Neural crest cell (in vitro differentiated cells): ENCODE measurements at regions not wholly inside any gene's neighbourhood (a gene's known extent, or its start where the extent isn't known, plus 50 kb on each side); places are given as distances from the start of the nearest gene placed in this dataset.

Experiments used
- DNase-seq: peaks from one replicate; pipeline ENCODE4 v3.0.0; 2021; ENCODE audit warnings: low read depth, mixed read lengths, low spot score
- H3K27ac Mint-ChIP-seq: one replicate; pipeline ENCODE4 v1.8.0; 2021; ENCODE audit warnings: mild to moderate bottlenecking, mixed read lengths; ENCODE audit not compliant: unreplicated experiment
- H3K27me3 Mint-ChIP-seq: 2 replicates; pipeline ENCODE4 v1.8.0; 2021; ENCODE audit warnings: low read depth, mild to moderate bottlenecking, mixed read lengths
- H3K36me3 Mint-ChIP-seq: 2 replicates; pipeline ENCODE4 v1.8.0; 2021; ENCODE audit warnings: low read depth, mild to moderate bottlenecking, mixed read lengths
- H3K4me1 Mint-ChIP-seq: 2 replicates; pipeline ENCODE4 v1.8.0; 2021; ENCODE audit warnings: mixed read lengths
- H3K4me3 Mint-ChIP-seq: one replicate; pipeline ENCODE4 v1.8.0; 2021; ENCODE audit warnings: mild to moderate bottlenecking, mixed read lengths
- H3K9me3 Mint-ChIP-seq: 2 replicates; pipeline ENCODE4 v1.8.0; 2021; ENCODE audit warnings: mixed read lengths
- TF ChIP-seq, protein P1 (sequence below): fragments of 200-600 bp; sonication (generic); conservative IDR thresholded peaks from 2 replicates; pipeline ENCODE4 v1.5.0; 2021; ENCODE audit warnings: antibody characterized with exemption, mild to moderate bottlenecking

DNA sequence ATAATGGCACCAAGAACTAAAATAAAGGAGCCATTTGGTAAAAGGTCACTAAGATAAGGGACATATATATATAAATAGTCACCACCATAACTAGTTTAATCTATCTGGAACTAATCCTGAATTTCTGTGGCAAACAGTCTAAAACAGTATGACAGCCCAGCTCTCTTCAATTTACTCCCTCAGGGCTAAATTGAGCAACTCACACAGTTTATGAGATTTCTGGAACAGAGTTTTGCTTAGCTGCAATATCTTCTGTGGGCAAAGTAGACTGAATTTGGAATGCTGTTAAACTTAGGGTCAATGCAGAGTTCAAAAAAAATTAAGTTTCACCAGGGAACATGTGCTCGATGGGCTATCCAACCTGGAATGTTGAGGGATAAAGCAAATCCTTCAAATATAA, 70.1 kb upstream of the VEPH1 start:
- H3K27ac Mint-ChIP-seq: no peak overlapping the region
- no peaks in the 10 kb centered on the region for H3K4me1 Mint-ChIP-seq
- no peaks in the 10 kb centered on the region for H3K27me3 Mint-ChIP-seq
- H3K9me3 Mint-ChIP-seq: no peaks in the 10 kb centered on the region
- no peak overlapping the region for H3K4me3 Mint-ChIP-seq
- DNase-seq: no peak
- no peaks in the 10 kb centered on the region for H3K36me3 Mint-ChIP-seq
- TF ChIP-seq, protein P1, sequence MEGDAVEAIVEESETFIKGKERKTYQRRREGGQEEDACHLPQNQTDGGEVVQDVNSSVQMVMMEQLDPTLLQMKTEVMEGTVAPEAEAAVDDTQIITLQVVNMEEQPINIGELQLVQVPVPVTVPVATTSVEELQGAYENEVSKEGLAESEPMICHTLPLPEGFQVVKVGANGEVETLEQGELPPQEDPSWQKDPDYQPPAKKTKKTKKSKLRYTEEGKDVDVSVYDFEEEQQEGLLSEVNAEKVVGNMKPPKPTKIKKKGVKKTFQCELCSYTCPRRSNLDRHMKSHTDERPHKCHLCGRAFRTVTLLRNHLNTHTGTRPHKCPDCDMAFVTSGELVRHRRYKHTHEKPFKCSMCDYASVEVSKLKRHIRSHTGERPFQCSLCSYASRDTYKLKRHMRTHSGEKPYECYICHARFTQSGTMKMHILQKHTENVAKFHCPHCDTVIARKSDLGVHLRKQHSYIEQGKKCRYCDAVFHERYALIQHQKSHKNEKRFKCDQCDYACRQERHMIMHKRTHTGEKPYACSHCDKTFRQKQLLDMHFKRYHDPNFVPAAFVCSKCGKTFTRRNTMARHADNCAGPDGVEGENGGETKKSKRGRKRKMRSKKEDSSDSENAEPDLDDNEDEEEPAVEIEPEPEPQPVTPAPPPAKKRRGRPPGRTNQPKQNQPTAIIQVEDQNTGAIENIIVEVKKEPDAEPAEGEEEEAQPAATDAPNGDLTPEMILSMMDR: no peak

DNA sequence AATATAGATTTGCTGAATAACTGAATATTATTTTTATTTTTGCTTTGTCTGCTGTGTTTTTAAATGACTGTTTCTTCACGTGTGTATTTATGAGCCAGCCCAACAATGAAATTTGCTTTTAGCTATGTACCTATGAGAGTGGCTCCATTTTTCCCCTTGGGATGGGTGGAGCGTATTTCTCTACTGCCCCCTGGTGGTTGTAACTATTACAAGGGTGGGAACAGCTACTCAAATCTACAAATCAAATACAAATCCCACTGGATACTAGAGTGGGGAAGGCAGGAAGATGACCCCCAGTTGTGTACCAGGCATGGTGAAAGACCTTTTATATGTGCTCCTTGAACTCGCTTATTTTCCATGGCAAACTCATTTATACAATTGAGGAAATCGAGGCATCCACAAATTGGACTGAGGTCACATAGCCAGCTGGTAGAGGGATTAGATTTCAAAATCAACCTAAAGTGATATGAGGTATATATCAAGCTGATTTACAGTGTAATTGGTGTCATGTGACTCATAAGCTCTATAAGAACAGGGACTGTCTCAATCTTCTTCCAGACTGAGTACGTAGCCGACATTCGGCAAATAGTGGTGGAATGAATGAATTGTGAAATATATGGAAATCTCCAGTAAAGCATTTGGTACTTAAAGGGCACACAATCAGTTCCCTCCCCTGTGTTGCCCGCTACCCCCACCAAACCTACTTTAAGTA, 69.5 kb upstream of the VEPH1 start:
- no peaks in the 10 kb centered on the region for H3K36me3 Mint-ChIP-seq
- H3K27ac Mint-ChIP-seq: no peak overlapping the region
- H3K4me3 Mint-ChIP-seq: no peak overlapping the region
- no peaks in the 10 kb centered on the region for H3K27me3 Mint-ChIP-seq
- peak; percentile 49 for DNase-seq
- H3K9me3 Mint-ChIP-seq: no peaks in the 10 kb centered on the region
- TF ChIP-seq, protein P1: peak; percentile 82
- no peaks in the 10 kb centered on the region for H3K4me1 Mint-ChIP-seq

DNA sequence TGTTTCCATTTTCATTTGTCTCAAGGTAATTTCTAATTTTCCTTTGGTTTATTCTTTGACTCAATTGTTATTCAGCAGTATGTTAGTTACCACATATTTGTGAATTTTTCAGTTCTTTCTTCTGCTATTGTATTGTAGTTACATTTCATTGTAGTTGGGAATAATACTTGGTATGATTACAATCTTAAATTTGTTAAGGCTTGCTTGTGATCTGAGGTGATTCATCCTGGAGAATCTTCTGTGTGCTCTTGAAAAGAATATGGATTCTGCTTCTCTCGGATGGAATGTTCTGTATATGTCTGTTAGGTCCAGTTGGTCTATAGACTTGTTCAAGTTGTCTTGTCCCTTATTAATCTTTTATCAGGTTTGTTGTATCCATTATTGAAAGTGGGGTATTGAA, 63.4 kb upstream of the VEPH1 start:
- Mint-ChIP-seq H3K4me3 (no peak overlapping the region), H3K4me1 (no peaks in the 10 kb centered on the region), H3K9me3 (peaks cover 13% of the 10 kb centered on the region), H3K27ac (no peak overlapping the region), H3K27me3 (no peaks in the 10 kb centered on the region), H3K36me3 (peaks cover 2% of the 10 kb centered on the region)
- TF ChIP-seq, protein P1: no peak
- no peak for DNase-seq

DNA sequence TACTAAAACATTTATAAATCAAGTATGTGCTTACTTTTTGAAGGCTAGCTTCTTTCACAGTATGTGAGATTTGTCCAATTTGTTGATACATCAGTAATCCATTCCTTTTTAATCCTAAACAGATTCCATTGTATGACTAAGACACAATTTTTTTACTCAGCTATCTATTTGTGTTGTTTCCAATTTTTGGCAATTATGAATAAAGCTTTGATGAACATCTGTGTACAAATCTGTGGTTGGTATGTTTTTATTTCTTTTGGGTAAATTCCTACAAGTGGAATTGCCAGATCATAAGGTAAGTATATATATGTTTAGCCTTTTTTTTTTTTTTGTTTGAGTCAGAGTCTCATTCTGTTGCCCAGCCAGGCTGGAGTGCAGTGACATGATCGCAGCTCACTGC, 56.2 kb upstream of the VEPH1 start:
- peaks cover 8% of the 10 kb centered on the region for H3K36me3 Mint-ChIP-seq
- peaks cover 28% of the 10 kb centered on the region for H3K9me3 Mint-ChIP-seq
- no peak overlapping the region for H3K4me3 Mint-ChIP-seq
- no peaks in the 10 kb centered on the region for H3K27me3 Mint-ChIP-seq
- DNase-seq: no peak
- no peaks in the 10 kb centered on the region for H3K4me1 Mint-ChIP-seq
- TF ChIP-seq, protein P1: no peak
- no peak overlapping the region for H3K27ac Mint-ChIP-seq
